GM18867 (cell line): ENCODE measurements at regions not wholly inside any gene's neighbourhood (a gene's known extent, or its start where the extent isn't known, plus 50 kb on each side); places are given as distances from the start of the nearest gene placed in this dataset.
"Not testable (repeated sequence)": the region's sequence is repeated elsewhere in the genome, so short reads cannot be mapped to it uniquely, and the experiment has no call there.

Source experiments
- ATAC-seq: cut with Tn5 transposase; IDR thresholded peaks from one replicate; pipeline ENCODE4 v1.9.1; 2021; ENCODE audit warnings: mild to moderate bottlenecking, moderate library complexity; ENCODE audit not compliant: unreplicated experiment

GRCh38 chr14:22271838-22272799 is 316.9 kb downstream of the DAD1 start:
- no peak for ATAC-seq

- no peak for ATAC-seq
Measured at GRCh38 chr14:22268875-22269274, 320.1 kb downstream of the DAD1 start.

GRCh38 chr14:22266683-22267082 is 322.3 kb downstream of the DAD1 start:
- ATAC-seq = no peak

- ATAC-seq = no peak
Measured at GRCh38 chr14:22266142-22266442, 322.9 kb downstream of the DAD1 start.

- ATAC-seq = no peak
Measured at GRCh38 chr14:22265319-22266141, 323.5 kb downstream of the DAD1 start.

GRCh38 chr14:22264759-22265158 is 324.3 kb downstream of the DAD1 start:
- no peak for ATAC-seq

GRCh38 chr14:22263961-22264360 is 325.1 kb downstream of the DAD1 start:
- ATAC-seq = no peak

GRCh38 chr14:22262881-22263280 is 326.1 kb downstream of the DAD1 start:
- ATAC-seq = no peak

GRCh38 chr14:22255017-22255950 is 333.7 kb downstream of the DAD1 start:
- ATAC-seq = no peak

GRCh38 chr14:22252686-22253085 is 336.3 kb downstream of the DAD1 start:
- no peak for ATAC-seq

GRCh38 chr14:22251090-22251489 is 337.9 kb downstream of the DAD1 start:
- ATAC-seq = no peak

GRCh38 chr14:22249770-22250169 is 339.3 kb downstream of the DAD1 start:
- no peak for ATAC-seq

- no peak for ATAC-seq
Measured at GRCh38 chr14:22243971-22244581, 344.9 kb downstream of the DAD1 start.

GRCh38 chr14:22238320-22238719 is 350.7 kb downstream of the DAD1 start:
- ATAC-seq = not testable (repeated sequence)

- ATAC-seq = no peak
Measured at GRCh38 chr14:22233377-22233776, 355.6 kb downstream of the DAD1 start.

GRCh38 chr14:22232933-22233332 is 356.1 kb downstream of the DAD1 start:
- ATAC-seq = no peak

GRCh38 chr14:22232486-22232885 is 356.5 kb downstream of the DAD1 start:
- ATAC-seq = no peak

GRCh38 chr14:22231018-22231417 is 358.0 kb downstream of the DAD1 start:
- peak; percentile 58 for ATAC-seq

GRCh38 chr14:22230517-22230916 is 358.5 kb downstream of the DAD1 start:
- no peak for ATAC-seq

GRCh38 chr14:22227084-22227483 is 361.9 kb downstream of the DAD1 start:
- ATAC-seq = no peak
